ENCODE measurements at regions not wholly inside any gene's neighbourhood (a gene's known extent, or its start where the extent isn't known, plus 50 kb on each side); places are given as distances from the start of the nearest gene placed in this dataset.

GRCh38 chr6:15073883-15074465 lies 171.9 kb upstream of the JARID2 start:
- H3K36me3 Mint-ChIP-seq: no peaks in the 10 kb centered on the region
- TF ChIP-seq OVOL2 (CRISPR knock-in tag; IDR thresholded peaks at IDR 0.05; ENCODE audit: borderline replicate concordance) (no peak), ZNF416 (CRISPR knock-in tag; IDR thresholded peaks at IDR 0.05) (no peak), EMX1 (CRISPR knock-in tag; IDR thresholded peaks at IDR 0.05) (no peak), ETV6 (CRISPR knock-in tag; IDR thresholded peaks at IDR 0.05) (no peak), FOXP1 (CRISPR knock-in tag; IDR thresholded peaks at IDR 0.05; ENCODE audit: borderline replicate concordance) (no peak), SMAD3 (CRISPR knock-in tag; IDR thresholded peaks at IDR 0.05; ENCODE audit: borderline replicate concordance) (no peak), ZSCAN18 (CRISPR knock-in tag; IDR thresholded peaks at IDR 0.05) (no peak), MYBL2 (CRISPR knock-in tag; IDR thresholded peaks at IDR 0.05) (no peak), IRF2 (CRISPR knock-in tag; IDR thresholded peaks at IDR 0.05; ENCODE audit: borderline replicate concordance, low read depth) (no peak), ZNF671 (CRISPR knock-in tag; IDR thresholded peaks at IDR 0.05) (no peak), ATF3 (CRISPR knock-in tag; conservative IDR thresholded peaks at IDR 0.05) (no peak), PREB (CRISPR knock-in tag; IDR thresholded peaks at IDR 0.05; ENCODE audit: borderline replicate concordance) (no peak), STAT6 (CRISPR knock-in tag; conservative IDR thresholded peaks at IDR 0.05; ENCODE audit: low read depth) (no peak), NR3C1 (CRISPR knock-in tag; conservative IDR thresholded peaks at IDR 0.05; ENCODE audit: low read depth) (no peak), ZNF512 (CRISPR knock-in tag; IDR thresholded peaks at IDR 0.05; ENCODE audit: borderline replicate concordance) (no peak), PRRX2 (CRISPR knock-in tag; IDR thresholded peaks at IDR 0.05) (no peak), GABPB1 (CRISPR knock-in tag; IDR thresholded peaks at IDR 0.05) (no peak), SMAD4 (CRISPR knock-in tag; IDR thresholded peaks at IDR 0.05) (no peak)

GRCh38 chr6:15074806-15075205 lies 171.1 kb upstream of the JARID2 start:
- CTCF ChIA-PET: interaction anchor here (1.7 kb wide), 1 partner anchor 16 kb away, joined by 4 read pairs; no protein-coding TSS in a partner anchor
- Mint-ChIP-seq H3K27me3 (ENCODE audit: low read depth) (no peaks in the 10 kb centered on the region; the same call in 1 of the 2 replicates), H3K4me1 (peaks cover 47% of the 10 kb centered on the region), H3K27ac (no peak overlapping the region), H3K9me3 (0 out of 2 replicates have a peak, but pooled peaks cover 3% of the 10 kb centered on the region), H3K36me3 (no peaks in the 10 kb centered on the region), H3K4me3 (no peak overlapping the region)
- POLR2A ChIA-PET: interaction anchor here (1.7 kb wide), 1 partner anchor 37 kb away, joined by 4 read pairs; no protein-coding TSS in a partner anchor
- TF ChIP-seq ZNF121 (CRISPR knock-in tag; IDR thresholded peaks at IDR 0.05): peak; percentile 49; the same call in 1 of the 2 replicates
- TF ChIP-seq PRRX2 (CRISPR knock-in tag; IDR thresholded peaks at IDR 0.05): no peak
- no peak for DNase-seq (ENCODE audit: low spot score)
- no peak for ATAC-seq

More at GRCh38 chr6:15073883-15074465, 171.9 kb upstream of the JARID2 start:
- DNase-seq (ENCODE audit: low spot score) (no peak), ATAC-seq (no peak)
- Mint-ChIP-seq H3K9me3 (0 out of 2 replicates have a peak, but pooled peaks cover 3% of the 10 kb centered on the region), H3K4me1 (peaks cover 44% of the 10 kb centered on the region), H3K4me3 (no peak overlapping the region), H3K27me3 (ENCODE audit: low read depth) (no peaks in the 10 kb centered on the region; the same call in 1 of the 2 replicates), H3K27ac (no peak overlapping the region)
- CTCF ChIA-PET: no interaction called here
- POLR2A ChIA-PET: interaction anchor here (1.7 kb wide), 1 partner anchor 36 kb away, joined by 4 read pairs; no protein-coding TSS in a partner anchor
